B cell (primary cell): ENCODE measurements at regions not wholly inside any gene's neighbourhood (a gene's known extent, or its start where the extent isn't known, plus 50 kb on each side); places are given as distances from the start of the nearest gene placed in this dataset.

ENCODE experiments used
- EZH2 ChIP-seq: IDR thresholded peaks from 2 replicates; pipeline ENCODE4 v1.6.1; 2012; ENCODE audit warnings: borderline replicate concordance, low read depth, mild to moderate bottlenecking, moderate library complexity, low read length; ENCODE audit not compliant: insufficient read depth, poor library complexity, severe bottlenecking
- TF ChIP-seq, protein P1 (sequence below): fragments of 200-600 bp; IDR thresholded peaks from one replicate; pipeline ENCODE4 v1.8.0; 2022; ENCODE audit warnings: antibody characterized with exemption, mild to moderate bottlenecking

DNA sequence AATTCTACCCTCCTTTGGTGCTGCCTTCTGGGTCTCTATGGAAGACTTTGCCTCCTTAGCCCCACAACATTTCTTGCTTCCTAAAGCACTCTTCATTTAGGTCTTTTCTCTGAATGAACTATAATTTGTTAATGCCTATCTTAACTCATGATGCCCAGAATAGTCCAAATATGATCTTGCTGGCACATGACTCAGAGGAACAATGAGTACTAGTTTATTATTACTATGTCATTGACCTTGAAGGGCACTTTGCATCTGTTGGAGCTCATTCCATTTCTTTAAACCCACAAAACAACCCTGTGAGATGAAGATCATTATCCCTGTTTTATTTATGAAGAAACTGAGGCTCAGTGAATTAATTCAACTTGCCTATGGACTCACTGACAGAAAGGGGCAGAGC, 320.2 kb upstream of the PLET1 start:
- TF ChIP-seq, protein P1, sequence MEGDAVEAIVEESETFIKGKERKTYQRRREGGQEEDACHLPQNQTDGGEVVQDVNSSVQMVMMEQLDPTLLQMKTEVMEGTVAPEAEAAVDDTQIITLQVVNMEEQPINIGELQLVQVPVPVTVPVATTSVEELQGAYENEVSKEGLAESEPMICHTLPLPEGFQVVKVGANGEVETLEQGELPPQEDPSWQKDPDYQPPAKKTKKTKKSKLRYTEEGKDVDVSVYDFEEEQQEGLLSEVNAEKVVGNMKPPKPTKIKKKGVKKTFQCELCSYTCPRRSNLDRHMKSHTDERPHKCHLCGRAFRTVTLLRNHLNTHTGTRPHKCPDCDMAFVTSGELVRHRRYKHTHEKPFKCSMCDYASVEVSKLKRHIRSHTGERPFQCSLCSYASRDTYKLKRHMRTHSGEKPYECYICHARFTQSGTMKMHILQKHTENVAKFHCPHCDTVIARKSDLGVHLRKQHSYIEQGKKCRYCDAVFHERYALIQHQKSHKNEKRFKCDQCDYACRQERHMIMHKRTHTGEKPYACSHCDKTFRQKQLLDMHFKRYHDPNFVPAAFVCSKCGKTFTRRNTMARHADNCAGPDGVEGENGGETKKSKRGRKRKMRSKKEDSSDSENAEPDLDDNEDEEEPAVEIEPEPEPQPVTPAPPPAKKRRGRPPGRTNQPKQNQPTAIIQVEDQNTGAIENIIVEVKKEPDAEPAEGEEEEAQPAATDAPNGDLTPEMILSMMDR = no peak
- no peak for TF ChIP-seq EZH2
